ENCODE measurements at regions not wholly inside any gene's neighbourhood (a gene's known extent, or its start where the extent isn't known, plus 50 kb on each side); places are given as distances from the start of the nearest gene placed in this dataset.

DNA sequence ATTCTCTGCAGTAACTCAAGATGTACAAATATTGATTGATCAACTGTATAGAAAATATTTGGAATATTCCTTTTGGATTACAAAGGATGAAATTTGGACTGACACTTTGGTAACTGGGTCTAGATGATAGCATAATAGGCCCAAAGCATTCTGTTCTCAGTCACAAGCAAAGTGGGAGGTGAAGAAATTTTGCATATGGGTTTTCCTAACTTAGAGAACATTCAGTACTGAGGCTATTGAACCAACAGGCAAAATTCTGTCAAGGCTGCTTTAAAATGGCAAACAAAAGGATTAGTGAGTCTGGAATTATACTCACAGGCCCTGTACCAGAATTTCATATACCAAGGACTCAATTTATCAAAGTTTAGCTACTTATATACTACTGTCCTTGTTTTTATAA, 1020.6 kb downstream of the TLE4 start:
- Histone ChIP-seq H2AFZ (ENCODE audit: low read length) (no peak overlapping the region), H3K9ac (ENCODE audit: low read length) (no peak overlapping the region), H3K4me2 (ENCODE audit: low read depth, low read length) (no peak overlapping the region), H4K20me1 (ENCODE audit: insufficient read depth, low read length) (no peaks in the 10 kb centered on the region), H3K27me3 (replicated peaks; ENCODE audit: insufficient read depth, low read length) (no peaks in the 10 kb centered on the region), H3K4me3 (ENCODE audit: low read length) (no peak overlapping the region), H3K27ac (ENCODE audit: low read length) (no peak overlapping the region), H3K79me2 (ENCODE audit: low read length) (no peaks in the 10 kb centered on the region), H3K9me3 (replicated peaks; ENCODE audit: insufficient read depth, low read length) (no peaks in the 10 kb centered on the region), H3F3A (ENCODE audit: insufficient read depth, low read length) (no peaks in the 10 kb centered on the region), H3K36me3 (replicated peaks; ENCODE audit: insufficient read depth, low read length) (no peaks in the 10 kb centered on the region), H3K4me1 (ENCODE audit: low read length) (no peaks in the 10 kb centered on the region), H3K9me2 (replicated peaks; ENCODE audit: insufficient read depth, low read length) (no peaks in the 10 kb centered on the region)
- DNase-seq: no peak
- no peak for TF ChIP-seq EZH2phosphoT487 (IDR thresholded peaks at IDR 0.05; ENCODE audit: low read length)
- TF ChIP-seq, protein P1, sequence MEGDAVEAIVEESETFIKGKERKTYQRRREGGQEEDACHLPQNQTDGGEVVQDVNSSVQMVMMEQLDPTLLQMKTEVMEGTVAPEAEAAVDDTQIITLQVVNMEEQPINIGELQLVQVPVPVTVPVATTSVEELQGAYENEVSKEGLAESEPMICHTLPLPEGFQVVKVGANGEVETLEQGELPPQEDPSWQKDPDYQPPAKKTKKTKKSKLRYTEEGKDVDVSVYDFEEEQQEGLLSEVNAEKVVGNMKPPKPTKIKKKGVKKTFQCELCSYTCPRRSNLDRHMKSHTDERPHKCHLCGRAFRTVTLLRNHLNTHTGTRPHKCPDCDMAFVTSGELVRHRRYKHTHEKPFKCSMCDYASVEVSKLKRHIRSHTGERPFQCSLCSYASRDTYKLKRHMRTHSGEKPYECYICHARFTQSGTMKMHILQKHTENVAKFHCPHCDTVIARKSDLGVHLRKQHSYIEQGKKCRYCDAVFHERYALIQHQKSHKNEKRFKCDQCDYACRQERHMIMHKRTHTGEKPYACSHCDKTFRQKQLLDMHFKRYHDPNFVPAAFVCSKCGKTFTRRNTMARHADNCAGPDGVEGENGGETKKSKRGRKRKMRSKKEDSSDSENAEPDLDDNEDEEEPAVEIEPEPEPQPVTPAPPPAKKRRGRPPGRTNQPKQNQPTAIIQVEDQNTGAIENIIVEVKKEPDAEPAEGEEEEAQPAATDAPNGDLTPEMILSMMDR (IDR thresholded peaks at IDR 0.05; ENCODE audit: low read length): no peak
- TF ChIP-seq EZH2 (optimal IDR thresholded peaks at IDR 0.05; ENCODE audit: low read depth, low read length): no peak

DNA sequence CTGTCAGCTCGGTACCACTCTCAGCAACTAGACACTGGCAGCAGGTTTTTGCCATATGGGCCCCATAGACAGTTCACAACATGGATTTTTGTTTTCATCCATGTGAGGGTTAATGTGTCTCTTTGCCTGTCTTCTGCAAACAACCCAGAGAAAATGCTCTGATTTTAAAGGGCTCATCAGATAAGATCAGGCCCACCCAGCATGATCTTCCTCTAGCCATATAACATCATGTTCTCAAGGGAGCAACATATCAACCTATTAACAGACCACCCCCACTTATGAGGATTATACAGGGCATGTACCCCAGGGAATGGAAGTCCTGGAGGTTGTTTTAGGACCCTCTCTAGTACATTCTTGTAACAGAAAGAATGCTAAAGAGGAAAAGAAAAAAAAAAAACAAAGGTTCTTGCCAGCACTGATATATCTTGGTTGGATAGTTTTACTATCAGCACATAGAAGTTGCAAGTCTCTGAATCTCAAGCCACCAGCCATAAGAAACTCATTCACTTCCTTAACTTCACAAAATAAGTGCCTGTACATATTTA, 1015.1 kb downstream of the TLE4 start:
- H3K79me2 ChIP-seq (ENCODE audit: low read length): no peaks in the 10 kb centered on the region
- no peak overlapping the region for H2AFZ ChIP-seq (ENCODE audit: low read length)
- H3K27ac ChIP-seq (ENCODE audit: low read length): no peak overlapping the region
- DNase-seq: no peak
- TF ChIP-seq EZH2phosphoT487 (IDR thresholded peaks at IDR 0.05; ENCODE audit: low read length) (no peak), EZH2 (optimal IDR thresholded peaks at IDR 0.05; ENCODE audit: low read depth, low read length) (no peak)
- TF ChIP-seq, protein P1 (IDR thresholded peaks at IDR 0.05; ENCODE audit: low read length): no peak
- H3K36me3 ChIP-seq (replicated peaks; ENCODE audit: insufficient read depth, low read length): no peaks in the 10 kb centered on the region
- no peak overlapping the region for H3K9ac ChIP-seq (ENCODE audit: low read length)
- no peak overlapping the region for H3K4me2 ChIP-seq (ENCODE audit: low read depth, low read length)
- H3F3A ChIP-seq (ENCODE audit: insufficient read depth, low read length): no peaks in the 10 kb centered on the region
- no peak overlapping the region for H3K4me3 ChIP-seq (ENCODE audit: low read length)
- no peaks in the 10 kb centered on the region for H3K9me3 ChIP-seq (replicated peaks; ENCODE audit: insufficient read depth, low read length)
- H4K20me1 ChIP-seq (ENCODE audit: insufficient read depth, low read length): no peaks in the 10 kb centered on the region
- H3K9me2 ChIP-seq (replicated peaks; ENCODE audit: insufficient read depth, low read length): no peaks in the 10 kb centered on the region
- no peaks in the 10 kb centered on the region for H3K27me3 ChIP-seq (replicated peaks; ENCODE audit: insufficient read depth, low read length)
- no peaks in the 10 kb centered on the region for H3K4me1 ChIP-seq (ENCODE audit: low read length)

DNA sequence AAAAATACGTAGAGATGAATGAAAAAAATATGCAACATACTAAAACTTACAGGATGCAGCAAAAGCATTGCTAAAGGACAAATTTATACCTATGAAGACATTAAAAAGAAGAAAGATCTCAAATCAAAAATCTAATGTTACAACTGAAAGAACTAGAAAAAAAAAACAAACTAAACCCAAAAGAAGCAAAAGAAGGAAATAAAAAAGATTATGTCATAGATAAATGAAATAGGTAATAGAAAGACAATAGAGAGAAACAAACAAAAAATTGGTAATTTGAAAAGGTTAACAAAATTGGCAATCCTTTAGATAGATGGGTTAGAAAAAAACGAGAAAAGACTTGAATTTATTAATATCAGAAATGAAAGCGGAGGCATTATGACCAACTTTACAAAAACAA, 1000.2 kb downstream of the TLE4 start:
- no peak overlapping the region for H3K27ac ChIP-seq (ENCODE audit: low read length)
- no peak overlapping the region for H3K4me2 ChIP-seq (ENCODE audit: low read depth, low read length)
- no peak for TF ChIP-seq EZH2phosphoT487 (IDR thresholded peaks at IDR 0.05; ENCODE audit: low read length)
- TF ChIP-seq, protein P1 (IDR thresholded peaks at IDR 0.05; ENCODE audit: low read length): no peak
- TF ChIP-seq EZH2 (optimal IDR thresholded peaks at IDR 0.05; ENCODE audit: low read depth, low read length): no peak
- H3K36me3 ChIP-seq (replicated peaks; ENCODE audit: insufficient read depth, low read length): no peaks in the 10 kb centered on the region
- no peak overlapping the region for H3K4me3 ChIP-seq (ENCODE audit: low read length)
- no peak for DNase-seq
- no peak overlapping the region for H3K9ac ChIP-seq (ENCODE audit: low read length)
- H3F3A ChIP-seq (ENCODE audit: insufficient read depth, low read length): no peaks in the 10 kb centered on the region
- H3K79me2 ChIP-seq (ENCODE audit: low read length): no peaks in the 10 kb centered on the region
- H3K9me3 ChIP-seq (replicated peaks; ENCODE audit: insufficient read depth, low read length): no peaks in the 10 kb centered on the region
- no peaks in the 10 kb centered on the region for H4K20me1 ChIP-seq (ENCODE audit: insufficient read depth, low read length)
- H3K9me2 ChIP-seq (replicated peaks; ENCODE audit: insufficient read depth, low read length): no peaks in the 10 kb centered on the region
- no peak overlapping the region for H2AFZ ChIP-seq (ENCODE audit: low read length)
- H3K27me3 ChIP-seq (replicated peaks; ENCODE audit: insufficient read depth, low read length): no peaks in the 10 kb centered on the region
- no peaks in the 10 kb centered on the region for H3K4me1 ChIP-seq (ENCODE audit: low read length)
